Right atrium auricular region (tissue), 2 donors: ENCODE measurements at regions not wholly inside any gene's neighbourhood (a gene's known extent, or its start where the extent isn't known, plus 50 kb on each side); places are given as distances from the start of the nearest gene placed in this dataset.
A peak's percentile ranks its signal among the peaks of the same experiment; 100 is the strongest.

ENCODE experiments used
- DNase-seq: peaks from one replicate; pipeline ENCODE4 v3.0.0-alpha.2; 2019; ENCODE audit warnings: low spot score
- H3K27ac ChIP-seq, 2 donors: fragments of 200-600 bp; sonication (generic); 1 replicate in 1 of 2; 2 replicates in 1 of 2; pipeline ENCODE4 v1.5.1; 2016 to 2019
- H3K27me3 ChIP-seq, 2 donors: fragments of 200-600 bp; sonication (generic); one replicate each; pipeline versions ENCODE4 v1.5.1 to v1.6.0; 2017 to 2019
- H3K36me3 ChIP-seq: fragments of 200-600 bp; sonication (generic); one replicate; pipeline ENCODE4 v1.5.1; 2016
- H3K4me1 ChIP-seq, 2 donors: fragments of 200-600 bp; sonication (generic); one replicate each; pipeline versions ENCODE4 v1.5.1 to v1.6.0; 2017 to 2019
- H3K4me3 ChIP-seq, 2 donors: fragments of 200-600 bp; sonication (generic); 1 replicate in 1 of 2; 2 replicates in 1 of 2; pipeline ENCODE4 v1.5.1; 2017 to 2019; ENCODE audit warnings: mild to moderate bottlenecking in 1 of 2, moderate library complexity in 1 of 2
- H3K9me3 ChIP-seq, 2 donors: fragments of 200-600 bp; sonication (generic); one replicate each; pipeline ENCODE4 v1.5.1; 2019
- TF ChIP-seq, protein P1 (sequence below), 2 donors: fragments of 200-600 bp; sonication (generic); IDR thresholded peaks; one replicate each; pipeline ENCODE4 v1.5.1; 2019; ENCODE audit warnings: antibody characterized with exemption in 2 of 2

DNA sequence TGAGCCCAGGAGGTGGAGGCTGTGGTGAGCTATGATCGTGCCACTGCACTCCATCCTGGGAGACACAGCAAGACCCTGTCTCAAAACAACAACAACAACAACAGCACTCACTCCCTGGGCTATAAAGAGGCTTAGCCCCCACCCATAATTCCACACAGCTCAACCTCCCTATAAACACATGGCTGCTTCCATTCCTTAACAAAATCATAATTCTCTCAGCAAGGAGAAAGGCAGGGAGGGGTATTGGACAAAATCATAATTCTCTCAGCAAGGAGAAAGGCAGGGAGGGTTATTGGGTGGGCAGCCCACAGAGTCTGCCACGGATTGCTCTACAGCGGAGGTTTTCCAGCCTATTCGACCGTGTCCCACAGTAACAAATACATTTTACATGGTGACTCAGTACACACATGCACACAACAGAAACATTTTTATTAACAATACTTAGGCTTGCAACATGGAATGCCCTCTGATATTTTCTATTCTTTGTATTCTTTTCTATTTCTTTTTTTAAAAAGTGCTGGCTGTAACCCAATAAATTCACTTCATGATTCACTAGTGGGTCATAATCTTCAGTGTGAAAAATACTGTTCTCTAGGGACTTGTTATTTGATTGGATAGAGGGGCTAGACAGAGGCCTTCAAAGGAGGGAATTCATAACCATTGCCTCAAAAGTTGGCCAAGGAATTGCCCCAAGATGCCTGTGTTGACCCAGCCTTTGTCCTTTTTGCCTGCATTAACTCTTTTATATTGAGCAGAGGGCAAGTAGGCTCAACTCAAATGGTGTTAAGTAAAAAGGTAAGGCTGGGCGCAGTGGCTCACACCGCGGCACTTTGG, 50.6 kb upstream of the ZMYND8 start:
- Histone ChIP-seq H3K4me1 (peaks cover 0 to 15% of the 10 kb centered on the region in 2 donors), H3K27me3 (no peaks in the 10 kb centered on the region), H3K36me3 (no peaks in the 10 kb centered on the region), H3K27ac (no peak overlapping the region), H3K4me3 (no peak overlapping the region), H3K9me3 (no peaks in the 10 kb centered on the region)
- TF ChIP-seq, protein P1, sequence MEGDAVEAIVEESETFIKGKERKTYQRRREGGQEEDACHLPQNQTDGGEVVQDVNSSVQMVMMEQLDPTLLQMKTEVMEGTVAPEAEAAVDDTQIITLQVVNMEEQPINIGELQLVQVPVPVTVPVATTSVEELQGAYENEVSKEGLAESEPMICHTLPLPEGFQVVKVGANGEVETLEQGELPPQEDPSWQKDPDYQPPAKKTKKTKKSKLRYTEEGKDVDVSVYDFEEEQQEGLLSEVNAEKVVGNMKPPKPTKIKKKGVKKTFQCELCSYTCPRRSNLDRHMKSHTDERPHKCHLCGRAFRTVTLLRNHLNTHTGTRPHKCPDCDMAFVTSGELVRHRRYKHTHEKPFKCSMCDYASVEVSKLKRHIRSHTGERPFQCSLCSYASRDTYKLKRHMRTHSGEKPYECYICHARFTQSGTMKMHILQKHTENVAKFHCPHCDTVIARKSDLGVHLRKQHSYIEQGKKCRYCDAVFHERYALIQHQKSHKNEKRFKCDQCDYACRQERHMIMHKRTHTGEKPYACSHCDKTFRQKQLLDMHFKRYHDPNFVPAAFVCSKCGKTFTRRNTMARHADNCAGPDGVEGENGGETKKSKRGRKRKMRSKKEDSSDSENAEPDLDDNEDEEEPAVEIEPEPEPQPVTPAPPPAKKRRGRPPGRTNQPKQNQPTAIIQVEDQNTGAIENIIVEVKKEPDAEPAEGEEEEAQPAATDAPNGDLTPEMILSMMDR (IDR thresholded peaks at IDR 0.05), result no peak
- no peak for DNase-seq

DNA sequence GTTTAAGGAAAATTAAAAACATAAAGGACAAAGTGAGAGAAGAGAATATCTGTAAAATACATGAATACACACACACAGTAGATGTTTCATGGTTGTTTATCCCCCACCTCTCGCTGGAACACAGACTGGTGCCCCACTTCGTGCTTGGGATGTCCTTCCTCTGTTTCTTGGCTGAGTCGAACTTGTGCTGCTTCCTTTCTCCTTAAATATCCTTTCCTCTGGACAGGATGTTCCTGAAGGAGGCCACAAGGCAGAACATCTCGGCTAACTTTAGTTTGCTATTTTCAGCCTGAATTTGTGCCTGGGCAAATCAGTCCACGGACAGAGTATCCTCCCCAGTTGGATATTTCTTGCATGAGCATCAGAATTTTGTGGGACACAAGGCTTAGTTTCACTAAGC, 54.7 kb upstream of the ZMYND8 start:
- Histone ChIP-seq H3K27me3 (no peaks in the 10 kb centered on the region), H3K27ac (peak overlapping the region; percentile 55 to 68), H3K9me3 (no peaks in the 10 kb centered on the region), H3K36me3 (no peaks in the 10 kb centered on the region), H3K4me1 (peaks cover 0 to 30% of the 10 kb centered on the region in 2 donors), H3K4me3 (no peak overlapping the region)
- no peak for DNase-seq
- TF ChIP-seq, protein P1 (IDR thresholded peaks at IDR 0.05), result no peak

DNA sequence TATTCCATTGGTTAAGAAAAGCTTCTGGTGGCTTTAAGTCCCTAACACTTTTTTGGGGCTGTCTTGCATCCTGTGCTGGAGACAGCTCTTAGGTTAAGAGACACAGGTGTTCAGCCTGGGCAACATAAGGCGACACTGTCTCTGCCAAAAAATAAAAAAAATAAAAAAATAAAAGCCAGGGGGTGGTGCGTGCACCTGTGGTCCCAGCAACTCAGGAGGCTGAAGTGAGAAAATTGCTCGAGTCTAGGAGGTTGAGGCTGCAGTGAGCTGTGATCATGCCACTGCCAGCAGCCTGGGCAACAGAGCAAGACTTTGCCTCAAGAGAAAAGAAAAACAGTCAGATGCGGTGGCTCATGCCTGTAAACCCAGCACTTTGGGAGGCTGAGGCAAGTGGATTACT, 55.6 kb upstream of the ZMYND8 start:
- no peaks in the 10 kb centered on the region for H3K9me3 ChIP-seq
- TF ChIP-seq, protein P1 (IDR thresholded peaks at IDR 0.05), result no peak
- H3K27ac ChIP-seq, result peak overlapping the region; percentile 18 to 68
- DNase-seq, result no peak
- no peaks in the 10 kb centered on the region for H3K36me3 ChIP-seq
- no peaks in the 10 kb centered on the region for H3K27me3 ChIP-seq
- no peak overlapping the region for H3K4me3 ChIP-seq
- peaks cover 0 to 30% of the 10 kb centered on the region in 2 donors for H3K4me1 ChIP-seq

DNA sequence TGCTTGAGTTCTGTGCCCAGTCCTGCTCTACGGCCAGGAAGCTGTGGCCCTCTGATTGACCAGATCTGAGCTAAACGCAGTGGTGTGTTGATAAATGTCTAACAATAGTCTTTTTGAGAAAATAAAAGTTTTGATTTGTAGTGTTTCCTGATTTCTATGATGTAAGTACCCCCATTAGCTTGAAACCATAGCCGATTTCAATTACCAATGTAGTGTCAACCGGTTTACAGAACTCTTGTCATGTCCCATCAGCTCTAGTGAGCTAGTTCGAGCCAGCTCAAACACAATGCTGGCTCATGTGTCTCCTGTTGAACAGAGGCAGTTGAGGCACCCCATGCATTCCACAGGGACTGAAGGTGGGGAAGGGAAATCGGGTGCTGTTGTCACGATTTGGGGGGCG, 56.7 kb upstream of the ZMYND8 start:
- Histone ChIP-seq H3K27ac (no peak overlapping the region), H3K4me1 (peaks cover 0 to 30% of the 10 kb centered on the region in 2 donors), H3K4me3 (no peak overlapping the region), H3K36me3 (no peaks in the 10 kb centered on the region), H3K27me3 (no peaks in the 10 kb centered on the region), H3K9me3 (no peaks in the 10 kb centered on the region)
- DNase-seq, result no peak
- TF ChIP-seq, protein P1 (IDR thresholded peaks at IDR 0.05), result no peak

DNA sequence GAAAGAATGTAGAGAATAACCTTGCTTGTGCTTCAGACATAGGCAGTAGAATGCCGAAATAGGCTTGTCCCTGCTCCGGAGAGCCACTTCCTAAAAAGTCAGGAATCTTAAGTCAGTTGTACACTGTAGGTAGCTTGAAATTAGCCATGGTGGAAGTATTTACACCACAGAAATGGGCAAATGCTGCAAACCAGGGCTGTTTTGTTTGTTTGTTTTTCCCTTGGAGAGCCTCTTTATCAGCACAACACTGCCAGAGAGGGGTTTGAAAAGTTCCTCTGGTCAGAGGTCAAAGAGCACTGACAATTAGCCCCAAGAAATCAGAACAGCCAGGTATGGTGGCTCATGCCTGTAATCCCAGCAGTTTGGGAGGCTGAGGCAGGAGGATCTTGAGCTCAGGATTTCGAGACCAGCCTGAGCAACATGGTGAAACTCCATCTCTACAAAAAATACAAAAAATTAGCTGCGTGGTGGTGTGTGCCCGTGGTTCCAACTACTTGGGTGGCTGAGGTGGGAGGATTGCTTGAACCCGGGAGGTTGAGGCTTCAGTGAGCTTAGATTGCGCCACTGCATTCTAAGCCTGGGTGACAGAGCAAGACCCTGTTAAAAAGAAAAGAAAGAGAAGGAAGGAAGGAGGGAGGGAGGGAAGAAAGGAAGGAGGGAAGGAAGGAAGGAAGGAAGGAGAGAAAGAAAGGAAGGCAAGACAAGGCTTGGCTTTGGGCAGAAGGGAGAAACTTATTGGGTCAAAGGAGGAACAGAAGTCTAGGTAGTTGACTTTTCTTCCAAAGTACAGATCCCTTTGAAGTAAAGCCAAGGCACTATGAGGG, 61.0 kb upstream of the ZMYND8 start:
- DNase-seq, result no peak
- TF ChIP-seq, protein P1 (IDR thresholded peaks at IDR 0.05), result no peak
- H3K27ac ChIP-seq, result no peak overlapping the region
- peaks cover 0 to 11% of the 10 kb centered on the region in 2 donors for H3K4me1 ChIP-seq
- no peaks in the 10 kb centered on the region for H3K27me3 ChIP-seq
- no peak overlapping the region for H3K4me3 ChIP-seq
- H3K9me3 ChIP-seq, result no peaks in the 10 kb centered on the region
- no peaks in the 10 kb centered on the region for H3K36me3 ChIP-seq
